ENCODE measurements at regions not wholly inside any gene's neighbourhood (a gene's known extent, or its start where the extent isn't known, plus 50 kb on each side); places are given as distances from the start of the nearest gene placed in this dataset.

DNA sequence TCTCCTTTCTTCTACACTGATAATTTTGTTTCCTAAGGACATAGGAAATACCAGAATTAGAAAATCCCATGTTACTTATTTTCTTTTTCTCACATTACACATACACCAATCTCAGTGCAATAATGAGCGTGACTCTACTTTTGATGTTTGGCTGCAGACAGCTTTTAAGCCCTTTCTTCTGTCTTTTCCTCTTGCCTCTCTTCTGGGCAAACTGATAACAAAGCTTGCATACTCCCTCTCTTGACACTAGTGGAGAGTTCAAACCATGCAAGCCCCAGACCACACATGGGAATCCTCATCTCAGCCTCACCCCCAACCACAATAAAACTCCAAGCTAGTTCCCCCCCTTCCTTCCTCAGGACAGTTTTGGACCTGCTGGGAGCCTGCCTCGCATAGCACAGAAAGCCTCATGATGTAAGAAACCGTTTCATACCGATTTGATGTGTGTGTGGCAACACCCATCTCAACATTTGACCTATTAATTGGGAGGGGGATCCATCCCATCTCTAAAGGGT, 161.9 kb downstream of the EMP1 start:
- Histone ChIP-seq H3K4me2 (no peak overlapping the region), H3K4me1 (no peaks in the 10 kb centered on the region), H3K27ac (no peak overlapping the region), H3K9me3 (no peaks in the 10 kb centered on the region), H3K4me3 (no peak overlapping the region)
- no peak for ATAC-seq
- WGBS (ENCODE audit: missing lambda C conversion rate): 41% methylated on average over 4 of the region's 4 CpGs
- DNase-seq (ENCODE audit: low read depth in 1 of 2, low spot score in 1 of 2): no peak
- POLR2A ChIA-PET: interaction anchor here (0.5 kb wide), 1 partner anchor 13 kb away, joined by 3 read pairs; no protein-coding TSS in a partner anchor
- no peak for FAIRE-seq
- TF ChIP-seq KDM1A (IDR thresholded peaks at IDR 0.05; ENCODE audit: low read depth) (no peak), RARB (CRISPR knock-in tag; IDR thresholded peaks at IDR 0.05) (no peak), EHMT2 (IDR thresholded peaks at IDR 0.05; ENCODE audit: low read depth) (no peak), FOXS1 (CRISPR knock-in tag; IDR thresholded peaks at IDR 0.05) (no peak), JUN (IDR thresholded peaks at IDR 0.05) (no peak), FOSL2 (IDR thresholded peaks at IDR 0.05) (no peak), FOSL2 (CRISPR knock-in tag; IDR thresholded peaks at IDR 0.05) (no peak), POLR2A (IDR thresholded peaks at IDR 0.05; ENCODE audit: low read length) (no peak), TP53 (CRISPR knock-in tag; IDR thresholded peaks at IDR 0.05) (no peak), CBX2 (IDR thresholded peaks at IDR 0.05; ENCODE audit: borderline replicate concordance, low read depth) (no peak), ZSCAN20 (CRISPR knock-in tag; IDR thresholded peaks at IDR 0.05) (no peak)
- TF ChIP-seq, protein P1, sequence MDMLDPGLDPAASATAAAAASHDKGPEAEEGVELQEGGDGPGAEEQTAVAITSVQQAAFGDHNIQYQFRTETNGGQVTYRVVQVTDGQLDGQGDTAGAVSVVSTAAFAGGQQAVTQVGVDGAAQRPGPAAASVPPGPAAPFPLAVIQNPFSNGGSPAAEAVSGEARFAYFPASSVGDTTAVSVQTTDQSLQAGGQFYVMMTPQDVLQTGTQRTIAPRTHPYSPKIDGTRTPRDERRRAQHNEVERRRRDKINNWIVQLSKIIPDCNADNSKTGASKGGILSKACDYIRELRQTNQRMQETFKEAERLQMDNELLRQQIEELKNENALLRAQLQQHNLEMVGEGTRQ (IDR thresholded peaks at IDR 0.05): no peak
- CTCF ChIA-PET: no interaction called here

DNA sequence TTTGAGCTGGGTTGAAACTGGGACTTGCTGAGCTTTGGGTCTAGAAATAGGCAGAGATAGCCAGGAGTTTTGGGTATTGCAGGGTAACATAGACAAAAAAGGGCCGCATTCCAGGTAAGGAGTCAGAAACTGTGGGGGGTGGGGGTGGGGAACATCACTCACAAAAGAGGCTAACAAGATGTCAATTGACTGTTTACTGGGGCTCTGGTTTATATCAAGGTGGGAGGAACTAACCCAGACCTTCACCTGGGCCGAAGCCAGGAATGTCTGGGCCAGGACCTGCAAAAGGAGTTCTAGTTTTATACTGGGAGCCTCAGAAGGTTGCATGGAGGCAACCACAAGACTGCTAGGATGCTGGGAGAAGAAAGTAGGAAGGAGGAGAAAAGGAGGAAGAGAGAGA, 154.4 kb downstream of the EMP1 start:
- H3K4me3 ChIP-seq: no peak overlapping the region
- no peak overlapping the region for H3K4me2 ChIP-seq
- no peak overlapping the region for H3K27ac ChIP-seq
- ATAC-seq: no peak
- TF ChIP-seq NR3C1 (IDR thresholded peaks at IDR 0.05) (no peak), HDAC2 (IDR thresholded peaks at IDR 0.05) (no peak), RCOR1 (IDR thresholded peaks at IDR 0.05; ENCODE audit: low read depth, low read length) (no peak), HOXA7 (CRISPR knock-in tag; IDR thresholded peaks at IDR 0.05) (no peak), CHD4 (IDR thresholded peaks at IDR 0.05; ENCODE audit: borderline replicate concordance) (no peak), FOXS1 (CRISPR knock-in tag; IDR thresholded peaks at IDR 0.05) (no peak), RAD21 (conservative IDR thresholded peaks at IDR 0.05 in 1 of 2, IDR thresholded peaks at IDR 0.05 in 1 of 2) (no peak), EHF (CRISPR knock-in tag; IDR thresholded peaks at IDR 0.05) (no peak), NFE2L2 (conservative IDR thresholded peaks at IDR 0.05; ENCODE audit: low read length) (no peak), MYC (IDR thresholded peaks at IDR 0.05; ENCODE audit: borderline replicate concordance, low read length) (no peak), POLR2AphosphoS2 (conservative IDR thresholded peaks at IDR 0.05; ENCODE audit: low read length) (no peak), HEYL (CRISPR knock-in tag; IDR thresholded peaks at IDR 0.05) (no peak)
- TF ChIP-seq, protein P2, sequence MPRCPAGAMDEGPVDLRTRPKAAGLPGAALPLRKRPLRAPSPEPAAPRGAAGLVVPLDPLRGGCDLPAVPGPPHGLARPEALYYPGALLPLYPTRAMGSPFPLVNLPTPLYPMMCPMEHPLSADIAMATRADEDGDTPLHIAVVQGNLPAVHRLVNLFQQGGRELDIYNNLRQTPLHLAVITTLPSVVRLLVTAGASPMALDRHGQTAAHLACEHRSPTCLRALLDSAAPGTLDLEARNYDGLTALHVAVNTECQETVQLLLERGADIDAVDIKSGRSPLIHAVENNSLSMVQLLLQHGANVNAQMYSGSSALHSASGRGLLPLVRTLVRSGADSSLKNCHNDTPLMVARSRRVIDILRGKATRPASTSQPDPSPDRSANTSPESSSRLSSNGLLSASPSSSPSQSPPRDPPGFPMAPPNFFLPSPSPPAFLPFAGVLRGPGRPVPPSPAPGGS (IDR thresholded peaks at IDR 0.05): no peak
- TF ChIP-seq, protein P3, sequence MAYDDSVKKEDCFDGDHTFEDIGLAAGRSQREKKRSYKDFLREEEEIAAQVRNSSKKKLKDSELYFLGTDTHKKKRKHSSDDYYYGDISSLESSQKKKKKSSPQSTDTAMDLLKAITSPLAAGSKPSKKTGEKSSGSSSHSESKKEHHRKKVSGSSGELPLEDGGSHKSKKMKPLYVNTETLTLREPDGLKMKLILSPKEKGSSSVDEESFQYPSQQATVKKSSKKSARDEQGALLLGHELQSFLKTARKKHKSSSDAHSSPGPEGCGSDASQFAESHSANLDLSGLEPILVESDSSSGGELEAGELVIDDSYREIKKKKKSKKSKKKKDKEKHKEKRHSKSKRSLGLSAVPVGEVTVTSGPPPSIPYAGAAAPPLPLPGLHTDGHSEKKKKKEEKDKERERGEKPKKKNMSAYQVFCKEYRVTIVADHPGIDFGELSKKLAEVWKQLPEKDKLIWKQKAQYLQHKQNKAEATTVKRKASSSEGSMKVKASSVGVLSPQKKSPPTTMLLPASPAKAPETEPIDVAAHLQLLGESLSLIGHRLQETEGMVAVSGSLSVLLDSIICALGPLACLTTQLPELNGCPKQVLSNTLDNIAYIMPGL (CRISPR knock-in tag; IDR thresholded peaks at IDR 0.05; ENCODE audit: borderline replicate concordance): no peak
- TF ChIP-seq, protein P4, sequence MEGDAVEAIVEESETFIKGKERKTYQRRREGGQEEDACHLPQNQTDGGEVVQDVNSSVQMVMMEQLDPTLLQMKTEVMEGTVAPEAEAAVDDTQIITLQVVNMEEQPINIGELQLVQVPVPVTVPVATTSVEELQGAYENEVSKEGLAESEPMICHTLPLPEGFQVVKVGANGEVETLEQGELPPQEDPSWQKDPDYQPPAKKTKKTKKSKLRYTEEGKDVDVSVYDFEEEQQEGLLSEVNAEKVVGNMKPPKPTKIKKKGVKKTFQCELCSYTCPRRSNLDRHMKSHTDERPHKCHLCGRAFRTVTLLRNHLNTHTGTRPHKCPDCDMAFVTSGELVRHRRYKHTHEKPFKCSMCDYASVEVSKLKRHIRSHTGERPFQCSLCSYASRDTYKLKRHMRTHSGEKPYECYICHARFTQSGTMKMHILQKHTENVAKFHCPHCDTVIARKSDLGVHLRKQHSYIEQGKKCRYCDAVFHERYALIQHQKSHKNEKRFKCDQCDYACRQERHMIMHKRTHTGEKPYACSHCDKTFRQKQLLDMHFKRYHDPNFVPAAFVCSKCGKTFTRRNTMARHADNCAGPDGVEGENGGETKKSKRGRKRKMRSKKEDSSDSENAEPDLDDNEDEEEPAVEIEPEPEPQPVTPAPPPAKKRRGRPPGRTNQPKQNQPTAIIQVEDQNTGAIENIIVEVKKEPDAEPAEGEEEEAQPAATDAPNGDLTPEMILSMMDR (IDR thresholded peaks at IDR 0.05): no peak
- TF ChIP-seq, protein P5, sequence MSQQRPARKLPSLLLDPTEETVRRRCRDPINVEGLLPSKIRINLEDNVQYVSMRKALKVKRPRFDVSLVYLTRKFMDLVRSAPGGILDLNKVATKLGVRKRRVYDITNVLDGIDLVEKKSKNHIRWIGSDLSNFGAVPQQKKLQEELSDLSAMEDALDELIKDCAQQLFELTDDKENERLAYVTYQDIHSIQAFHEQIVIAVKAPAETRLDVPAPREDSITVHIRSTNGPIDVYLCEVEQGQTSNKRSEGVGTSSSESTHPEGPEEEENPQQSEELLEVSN (IDR thresholded peaks at IDR 0.05; ENCODE audit: borderline replicate concordance, low read depth): no peak
- TF ChIP-seq, protein P6, sequence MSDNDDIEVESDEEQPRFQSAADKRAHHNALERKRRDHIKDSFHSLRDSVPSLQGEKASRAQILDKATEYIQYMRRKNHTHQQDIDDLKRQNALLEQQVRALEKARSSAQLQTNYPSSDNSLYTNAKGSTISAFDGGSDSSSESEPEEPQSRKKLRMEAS (IDR thresholded peaks at IDR 0.05): no peak
- ChIA-PET CTCF (interaction anchor here (1.3 to 2.5 kb wide), 2 partner anchors 11 to 95 kb away, joined by 3 to 15 read pairs; no protein-coding TSS in a partner anchor), POLR2A (no interaction called here)
- FAIRE-seq: no peak
- peaks cover 22% of the 10 kb centered on the region for H3K4me1 ChIP-seq
- H3K9me3 ChIP-seq: no peaks in the 10 kb centered on the region
- WGBS (ENCODE audit: missing lambda C conversion rate): 53% methylated on average over 2 of the region's 2 CpGs
- no peak for DNase-seq (ENCODE audit: low read depth in 1 of 2, low spot score in 1 of 2)

All from A549 (cell line).